Motor neuron (in vitro differentiated cells): ENCODE measurements at regions not wholly inside any gene's neighbourhood (a gene's known extent, or its start where the extent isn't known, plus 50 kb on each side); places are given as distances from the start of the nearest gene placed in this dataset.

Experiments
- ATAC-seq, 8 experiments: fragments of 200-7000 bp; cut with Tn5 transposase; replicated peaks in 6 of 8; 2 replicates each; pipeline ENCODE4 v1.8.0; 2021; ENCODE audit warnings: mild to moderate bottlenecking in 8 of 8, moderate library complexity in 8 of 8
- H3K27ac ChIP-seq, 2 donors: fragments of 250-450 bp; sonication (Bioruptor Pico); 2 replicates each; pipeline ENCODE4 v1.9.0; 2021; ENCODE audit warnings: antibody characterized with exemption in 2 of 2, mild to moderate bottlenecking in 2 of 2, moderate library complexity in 1 of 2
- H3K4me1 ChIP-seq, 2 donors: fragments of 250-450 bp; sonication (Bioruptor Pico); replicated peaks in 1 of 2; 2 replicates each; pipeline ENCODE4 v1.6.1; 2021; ENCODE audit warnings: antibody characterized with exemption in 2 of 2, mild to moderate bottlenecking in 2 of 2, moderate library complexity in 1 of 2
- H3K4me3 ChIP-seq, 5 donors: fragments of 250-450 bp; sonication (Bioruptor Pico); 2 replicates each; pipeline ENCODE4 v1.9.0; 2021; ENCODE audit warnings: antibody characterized with exemption in 5 of 5, mild to moderate bottlenecking in 5 of 5, moderate library complexity in 4 of 5
- WGBS, 10 experiments: fragments of 450-650 bp; shearing (Covaris generic); methylation state at CpG; one replicate each; pipeline ENCODE4 v1.0.0; 2022; 5-methylcytosine and 5-hydroxymethylcytosine counted together
- in situ Hi-C, 9 experiments: fragments of 400-800 bp; cut with MboI; loops; one replicate each; pipeline ENCODE4 v1.15.0; 2021; ENCODE audit warnings: low sequenced_read_pairs in 9 of 9, low pct_unique_long_range_greater_than_20kb in 2 of 9; ENCODE audit not compliant: unreplicated experiment in 9 of 9

- no peaks in the 10 kb centered on the region for H3K4me1 ChIP-seq
- WGBS, 10 experiments, result 29 to 93% (median 53%) methylated on average over 1 to 6 of the region's 7 CpGs; no CpG with 5 or more reads in 2 of the 10 experiments
- peak in 3 of 8 experiments; percentile 22 to 61 (median 53) for ATAC-seq
- in situ Hi-C loops, result no loop called here
- H3K27ac ChIP-seq, result no peak overlapping the region
- no peak overlapping the region for H3K4me3 ChIP-seq
These were observed 74.8 kb upstream of the PIEZO2 start for GRCh38 chr18:11224153-11224552.

GRCh38 chr18:11219571-11219970 is 70.2 kb upstream of the PIEZO2 start:
- no peak overlapping the region for H3K27ac ChIP-seq
- no peak for ATAC-seq
- peaks cover 0 to 2% of the 10 kb centered on the region in 2 donors for H3K4me1 ChIP-seq
- in situ Hi-C loops, result no loop called here
- no peak overlapping the region for H3K4me3 ChIP-seq
- 0 to 100% (median 86%) methylated on average over 1 of the region's 1 CpG; no CpG with 5 or more reads in 2 of the 10 experiments for WGBS, 10 experiments

GRCh38 chr18:11215216-11215615 is 65.8 kb upstream of the PIEZO2 start:
- in situ Hi-C loops, result no loop called here
- Histone ChIP-seq H3K4me1 (peaks cover 0 to 2% of the 10 kb centered on the region in 2 donors), H3K27ac (no peak overlapping the region), H3K4me3 (no peak overlapping the region)
- WGBS, 10 experiments, result 17 to 86% (median 60%) methylated on average over 1 to 4 of the region's 4 CpGs; no CpG with 5 or more reads in 3 of the 10 experiments
- no peak for ATAC-seq

GRCh38 chr18:11204020-11204419 is 54.7 kb upstream of the PIEZO2 start:
- peaks cover 2 to 3% of the 10 kb centered on the region in 2 donors for H3K4me1 ChIP-seq
- no peak overlapping the region for H3K27ac ChIP-seq
- 20 to 83% (median 45%) methylated on average over 1 to 3 of the region's 3 CpGs; no CpG with 5 or more reads in 2 of the 10 experiments for WGBS, 10 experiments
- H3K4me3 ChIP-seq, result no peak overlapping the region
- in situ Hi-C loops, result no loop called here
- ATAC-seq, result peak in 3 of 8 experiments; percentile 56 to 64 (median 63)

DNA sequence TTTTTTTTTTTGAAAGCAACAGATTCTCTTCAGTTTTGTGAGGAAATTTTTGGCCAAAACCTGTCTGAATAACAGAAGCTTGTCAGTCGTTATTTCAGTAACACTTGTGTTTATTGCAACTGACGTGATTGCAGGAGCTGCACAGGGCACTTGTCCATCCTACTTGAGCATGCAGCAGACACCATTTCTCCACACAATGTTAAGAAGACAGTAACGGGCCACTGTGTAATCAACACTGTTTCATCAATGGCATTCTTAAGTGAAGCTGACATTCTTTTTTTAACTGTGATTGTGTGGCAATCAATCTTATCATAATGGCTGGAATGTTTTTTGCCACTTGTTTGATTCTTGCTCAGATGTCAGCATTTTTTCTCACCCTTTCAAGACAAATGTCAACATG is 50.1 kb upstream of the PIEZO2 start:
- in situ Hi-C loops, result no loop called here
- Histone ChIP-seq H3K4me3 (no peak overlapping the region), H3K4me1 (peaks cover 0 to 2% of the 10 kb centered on the region in 2 donors), H3K27ac (no peak overlapping the region)
- ATAC-seq, result peak in 3 of 8 experiments; percentile 60 to 96 (median 65)
- 10 to 73% (median 36%) methylated on average over 1 to 3 of the region's 3 CpGs; no CpG with 5 or more reads in 1 of the 10 experiments for WGBS, 10 experiments
